Vagina (tissue), 2 donors: ENCODE measurements at regions not wholly inside any gene's neighbourhood (a gene's known extent, or its start where the extent isn't known, plus 50 kb on each side); places are given as distances from the start of the nearest gene placed in this dataset.

Experiments used
- CTCF ChIP-seq, 3 experiments: fragments of 450-650 bp in 2 of 3; fragments of 200-600 bp in 1 of 3; sonication (generic) in 1 of 3; IDR thresholded peaks; one replicate each; pipeline ENCODE4 v1.5.1; 2017 to 2019; ENCODE audit warnings: antibody characterized with exemption in 3 of 3, mild to moderate bottlenecking in 2 of 3, moderate library complexity in 2 of 3
- POLR2A ChIP-seq, 2 donors: fragments of 450-650 bp; IDR thresholded peaks; one replicate each; pipeline ENCODE4 v1.6.1; 2017; ENCODE audit warnings: antibody characterized with exemption in 2 of 2, mild to moderate bottlenecking in 2 of 2, moderate library complexity in 2 of 2
- POLR2AphosphoS5 ChIP-seq, 2 donors: sonication (generic); formaldehyde crosslinking; IDR thresholded peaks; one replicate each; pipeline ENCODE4 v1.9.0; 2017; ENCODE audit warnings: antibody characterized with exemption in 2 of 2, mild to moderate bottlenecking in 2 of 2, low read depth in 1 of 2; ENCODE audit not compliant: insufficient read depth in 1 of 2

GRCh38 chr14:80135305-80136088, 75.8 kb downstream of the DIO2 start:
- TF ChIP-seq CTCF (IDR thresholded peaks at IDR 0.05): no peak
- no peak for TF ChIP-seq POLR2A (IDR thresholded peaks at IDR 0.05)
- no peak for TF ChIP-seq POLR2AphosphoS5 (IDR thresholded peaks at IDR 0.05; ENCODE audit: insufficient read depth in 1 of 2, low read depth in 1 of 2)
